GM12873 (cell line): ENCODE measurements at regions not wholly inside any gene's neighbourhood (a gene's known extent, or its start where the extent isn't known, plus 50 kb on each side); places are given as distances from the start of the nearest gene placed in this dataset.

ENCODE experiments used
- TF ChIP-seq, protein P1 (sequence below): IDR thresholded peaks from 2 replicates; pipeline ENCODE4 v1.5.1; 2012; ENCODE audit warnings: low read depth, mild to moderate bottlenecking, moderate library complexity, low read length, control low read depth; ENCODE audit not compliant: insufficient read depth; ENCODE audit errors: missing control alignments

- TF ChIP-seq, protein P1, sequence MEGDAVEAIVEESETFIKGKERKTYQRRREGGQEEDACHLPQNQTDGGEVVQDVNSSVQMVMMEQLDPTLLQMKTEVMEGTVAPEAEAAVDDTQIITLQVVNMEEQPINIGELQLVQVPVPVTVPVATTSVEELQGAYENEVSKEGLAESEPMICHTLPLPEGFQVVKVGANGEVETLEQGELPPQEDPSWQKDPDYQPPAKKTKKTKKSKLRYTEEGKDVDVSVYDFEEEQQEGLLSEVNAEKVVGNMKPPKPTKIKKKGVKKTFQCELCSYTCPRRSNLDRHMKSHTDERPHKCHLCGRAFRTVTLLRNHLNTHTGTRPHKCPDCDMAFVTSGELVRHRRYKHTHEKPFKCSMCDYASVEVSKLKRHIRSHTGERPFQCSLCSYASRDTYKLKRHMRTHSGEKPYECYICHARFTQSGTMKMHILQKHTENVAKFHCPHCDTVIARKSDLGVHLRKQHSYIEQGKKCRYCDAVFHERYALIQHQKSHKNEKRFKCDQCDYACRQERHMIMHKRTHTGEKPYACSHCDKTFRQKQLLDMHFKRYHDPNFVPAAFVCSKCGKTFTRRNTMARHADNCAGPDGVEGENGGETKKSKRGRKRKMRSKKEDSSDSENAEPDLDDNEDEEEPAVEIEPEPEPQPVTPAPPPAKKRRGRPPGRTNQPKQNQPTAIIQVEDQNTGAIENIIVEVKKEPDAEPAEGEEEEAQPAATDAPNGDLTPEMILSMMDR: no peak
Observed at GRCh38 chr12:30006021-30006420, 222.3 kb upstream of the TMTC1 start.

GRCh38 chr12:30003321-30003720 is 219.6 kb upstream of the TMTC1 start:
- TF ChIP-seq, protein P1: no peak

DNA sequence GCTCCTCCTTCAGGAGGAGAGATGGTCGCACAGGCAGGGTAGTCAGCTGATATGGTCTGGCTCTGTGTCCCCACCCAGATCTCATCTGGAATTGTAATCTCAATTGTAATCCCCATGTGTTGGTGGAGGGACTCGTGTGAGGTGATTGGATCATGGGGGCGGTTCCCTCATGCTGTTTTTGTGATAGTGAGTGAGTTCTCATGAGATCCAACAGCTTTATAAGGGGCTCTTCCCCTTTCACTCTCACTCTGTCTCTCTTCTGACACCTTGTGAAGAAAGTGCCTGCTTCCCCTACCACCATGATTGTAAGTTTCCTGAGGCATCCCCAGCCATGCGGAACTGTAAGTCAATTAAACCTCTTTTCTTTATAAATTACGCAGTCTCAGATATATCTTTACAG is 218.9 kb upstream of the TMTC1 start:
- TF ChIP-seq, protein P1: no peak

DNA sequence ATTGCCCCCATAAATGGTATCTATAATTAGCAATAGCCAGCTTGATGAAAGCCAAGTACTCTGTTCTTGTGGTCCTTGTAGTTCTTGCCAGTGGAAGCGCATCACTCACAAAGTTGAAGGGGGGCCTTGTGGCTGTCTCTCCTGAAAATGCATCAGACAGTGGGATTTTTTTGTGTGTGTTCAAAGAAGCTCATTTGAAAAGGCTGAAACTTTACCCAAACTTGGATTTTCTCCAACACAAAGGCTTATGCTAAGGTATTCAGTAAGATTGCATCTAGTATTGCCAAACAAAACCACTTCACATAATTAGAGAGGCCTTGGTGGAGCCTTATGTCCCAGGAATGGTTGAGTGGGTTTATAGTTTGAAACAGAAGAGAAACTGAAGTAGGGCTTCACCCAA is 216.7 kb upstream of the TMTC1 start:
- TF ChIP-seq, protein P1: no peak

DNA sequence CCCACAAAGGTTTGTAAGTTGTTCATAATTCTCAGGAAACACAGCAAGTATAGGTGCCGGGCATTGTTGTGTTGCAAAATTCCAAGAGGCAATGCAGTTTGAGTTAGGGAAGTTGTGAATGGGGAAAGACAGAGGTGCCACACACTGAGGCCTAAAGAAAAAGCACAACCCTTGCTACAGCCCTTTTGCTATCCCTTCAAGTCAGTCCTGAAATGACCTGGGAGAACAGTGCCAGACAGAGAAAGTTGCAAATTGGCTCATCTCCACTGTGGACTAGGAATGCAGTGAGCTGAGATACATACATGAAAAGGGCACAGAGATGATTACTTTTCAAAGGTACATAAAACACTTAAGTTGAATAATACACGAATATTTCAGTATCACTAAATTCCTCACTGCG is 213.3 kb upstream of the TMTC1 start:
- TF ChIP-seq, protein P1: no peak

GRCh38 chr12:29992366-29992765 is 208.6 kb upstream of the TMTC1 start:
- TF ChIP-seq, protein P1: no peak

DNA sequence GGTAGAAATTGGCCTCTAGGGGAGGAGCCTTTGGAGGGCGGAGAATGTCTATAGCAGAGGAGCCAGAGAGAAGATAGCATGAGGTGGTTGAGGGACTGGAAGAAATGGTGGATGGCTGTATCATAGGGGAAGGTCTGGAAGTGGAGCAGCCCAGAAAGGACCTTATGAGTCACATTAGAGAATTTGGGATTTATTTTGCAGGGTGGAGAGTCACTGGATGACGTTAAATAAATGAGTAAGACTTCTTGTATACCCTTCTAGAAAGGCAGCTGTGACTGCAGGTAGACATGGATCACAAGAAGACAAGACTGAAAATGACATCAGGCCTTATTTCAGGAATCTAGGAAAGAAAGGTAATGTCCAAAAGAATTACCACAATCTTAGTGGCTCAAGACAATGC is 208.2 kb upstream of the TMTC1 start:
- TF ChIP-seq, protein P1: no peak

GRCh38 chr12:29990971-29991370 is 207.2 kb upstream of the TMTC1 start:
- TF ChIP-seq, protein P1: no peak
